ENCODE measurements at regions not wholly inside any gene's neighbourhood (a gene's known extent, or its start where the extent isn't known, plus 50 kb on each side); places are given as distances from the start of the nearest gene placed in this dataset.

GRCh38 chr5:125148076-125148475, 401.6 kb upstream of the ZNF608 start:
- Mint-ChIP-seq H3K9me3 (no peaks in the 10 kb centered on the region), H3K27ac (no peak overlapping the region), H3K36me3 (no peaks in the 10 kb centered on the region), H3K4me3 (no peak overlapping the region), H3K4me1 (peaks cover 39% of the 10 kb centered on the region), H3K27me3 (ENCODE audit: insufficient read depth, low read depth) (no peaks in the 10 kb centered on the region)
- no peak overlapping the region for H3K4me2 ChIP-seq
- H3K9me3 ChIP-seq (ENCODE audit: low read depth), result no peaks in the 10 kb centered on the region
- no peaks in the 10 kb centered on the region for H3K27me3 ChIP-seq
- H3K36me3 ChIP-seq, result no peaks in the 10 kb centered on the region
- no peak overlapping the region for H3K27ac ChIP-seq
- peaks cover 24% of the 10 kb centered on the region for H3K4me1 ChIP-seq
- no peak for DNase-seq (ENCODE audit: low spot score)
- H2AFZ ChIP-seq (replicated peaks), result no peak overlapping the region
- no peaks in the 10 kb centered on the region for H4K20me1 ChIP-seq (ENCODE audit: low read depth)
- H3K79me2 ChIP-seq (ENCODE audit: low read depth), result no peaks in the 10 kb centered on the region
- no peaks in the 10 kb centered on the region for H3F3A ChIP-seq (ENCODE audit: low read depth)
- TF ChIP-seq CTCF (IDR thresholded peaks at IDR 0.05) (no peak), EZH2phosphoT487 (IDR thresholded peaks at IDR 0.05) (no peak), EZH2 (IDR thresholded peaks at IDR 0.05) (no peak)
- no peak overlapping the region for H3K4me3 ChIP-seq
- H3K9ac ChIP-seq, result no peak overlapping the region

GRCh38 chr5:125148706-125149105, 402.3 kb upstream of the ZNF608 start:
- Mint-ChIP-seq H3K27me3 (ENCODE audit: insufficient read depth, low read depth) (no peaks in the 10 kb centered on the region), H3K9me3 (no peaks in the 10 kb centered on the region), H3K4me3 (no peak overlapping the region), H3K27ac (no peak overlapping the region), H3K4me1 (peaks cover 46% of the 10 kb centered on the region), H3K36me3 (no peaks in the 10 kb centered on the region)
- Histone ChIP-seq H2AFZ (replicated peaks) (no peak overlapping the region), H3K4me2 (no peak overlapping the region), H3K4me1 (peaks cover 30% of the 10 kb centered on the region), H3K36me3 (no peaks in the 10 kb centered on the region), H3K4me3 (no peak overlapping the region), H3K79me2 (ENCODE audit: low read depth) (no peaks in the 10 kb centered on the region), H4K20me1 (ENCODE audit: low read depth) (no peaks in the 10 kb centered on the region), H3K27ac (no peak overlapping the region), H3F3A (ENCODE audit: low read depth) (no peaks in the 10 kb centered on the region), H3K27me3 (no peaks in the 10 kb centered on the region), H3K9me3 (ENCODE audit: low read depth) (no peaks in the 10 kb centered on the region), H3K9ac (no peak overlapping the region)
- TF ChIP-seq EZH2phosphoT487 (IDR thresholded peaks at IDR 0.05) (no peak), EZH2 (IDR thresholded peaks at IDR 0.05) (no peak), CTCF (IDR thresholded peaks at IDR 0.05) (no peak)
- DNase-seq (ENCODE audit: low spot score), result no peak

GRCh38 chr5:125149110-125149509, 402.7 kb upstream of the ZNF608 start:
- Histone ChIP-seq H3K4me1 (peaks cover 31% of the 10 kb centered on the region), H3K9me3 (ENCODE audit: low read depth) (no peaks in the 10 kb centered on the region), H3K36me3 (no peaks in the 10 kb centered on the region), H2AFZ (replicated peaks) (no peak overlapping the region), H3K9ac (no peak overlapping the region), H4K20me1 (ENCODE audit: low read depth) (no peaks in the 10 kb centered on the region), H3K4me3 (no peak overlapping the region), H3F3A (ENCODE audit: low read depth) (no peaks in the 10 kb centered on the region), H3K27me3 (no peaks in the 10 kb centered on the region), H3K79me2 (ENCODE audit: low read depth) (no peaks in the 10 kb centered on the region), H3K4me2 (no peak overlapping the region), H3K27ac (no peak overlapping the region)
- no peak for TF ChIP-seq EZH2phosphoT487 (IDR thresholded peaks at IDR 0.05)
- no peak for TF ChIP-seq EZH2 (IDR thresholded peaks at IDR 0.05)
- TF ChIP-seq CTCF (IDR thresholded peaks at IDR 0.05), result no peak
- Mint-ChIP-seq H3K4me1 (peaks cover 46% of the 10 kb centered on the region), H3K36me3 (no peaks in the 10 kb centered on the region), H3K4me3 (no peak overlapping the region), H3K27me3 (ENCODE audit: insufficient read depth, low read depth) (no peaks in the 10 kb centered on the region), H3K27ac (no peak overlapping the region), H3K9me3 (no peaks in the 10 kb centered on the region)
- DNase-seq (ENCODE audit: low spot score), result no peak
